IMR-90 (cell line): ENCODE measurements at regions not wholly inside any gene's neighbourhood (a gene's known extent, or its start where the extent isn't known, plus 50 kb on each side); places are given as distances from the start of the nearest gene placed in this dataset.

Experiments used
- BHLHE40 ChIP-seq: fragments of 150-350 bp; IDR thresholded peaks from 2 replicates; pipeline ENCODE4 v1.6.1; 2016; ENCODE audit warnings: mild to moderate bottlenecking, low read depth, low read length
- CEBPB ChIP-seq: IDR thresholded peaks from 2 replicates; pipeline ENCODE4 v1.6.1; 2012; ENCODE audit warnings: low read depth, low read length, improper control_type of control experiment
- MAFK ChIP-seq: IDR thresholded peaks from 2 replicates; pipeline ENCODE4 v1.6.1; 2012; ENCODE audit warnings: low read depth, low read length, improper control_type of control experiment
- MXI1 ChIP-seq: IDR thresholded peaks from 2 replicates; pipeline ENCODE4 v1.6.1; 2012; ENCODE audit warnings: low read depth, mild to moderate bottlenecking, low read length, moderate library complexity, borderline replicate concordance
- NFE2L2 ChIP-seq: fragments of 150-350 bp; IDR thresholded peaks from 2 replicates; pipeline ENCODE4 v1.6.1; 2016; ENCODE audit warnings: low read depth, mild to moderate bottlenecking, low read length
- POLR2A ChIP-seq: IDR thresholded peaks from 2 replicates; pipeline ENCODE4 v1.6.1; 2012; ENCODE audit warnings: mild to moderate bottlenecking, low read depth, low read length
- RAD21 ChIP-seq: IDR thresholded peaks from 2 replicates; pipeline ENCODE4 v1.6.1; 2012; ENCODE audit warnings: low read length, improper control_type of control experiment
- RCOR1 ChIP-seq: IDR thresholded peaks from 2 replicates; pipeline ENCODE4 v1.6.1; 2012; ENCODE audit warnings: mild to moderate bottlenecking, low read length, improper control_type of control experiment; ENCODE audit not compliant: insufficient replicate concordance
- RFX5 ChIP-seq: IDR thresholded peaks from 2 replicates; pipeline ENCODE4 v1.8.0; 2012; ENCODE audit warnings: low read depth, mild to moderate bottlenecking, low read length, moderate library complexity
- SMC3 ChIP-seq: fragments of 150-350 bp; IDR thresholded peaks from 2 replicates; pipeline ENCODE4 v1.6.1; 2016; ENCODE audit warnings: low read depth, mild to moderate bottlenecking, antibody characterized with exemption, low read length, moderate library complexity
- USF2 ChIP-seq: fragments of 150-350 bp; IDR thresholded peaks from 2 replicates; pipeline ENCODE4 v1.6.1; 2017; ENCODE audit warnings: mild to moderate bottlenecking, antibody characterized with exemption, low read length, low read depth
- TF ChIP-seq, protein P1 (sequence below): conservative IDR thresholded peaks from 2 replicates; pipeline ENCODE4 v1.5.1; 2012; ENCODE audit warnings: mild to moderate bottlenecking, low read depth, low read length, improper control_type of control experiment

GRCh38 chr13:40153516-40153915, 498.1 kb downstream of the COG6 start:
- TF ChIP-seq POLR2A (no peak), BHLHE40 (no peak), SMC3 (no peak), RAD21 (no peak), RFX5 (no peak), NFE2L2 (no peak), USF2 (no peak), MAFK (no peak), CEBPB (no peak), MXI1 (no peak), RCOR1 (no peak)
- TF ChIP-seq, protein P1, sequence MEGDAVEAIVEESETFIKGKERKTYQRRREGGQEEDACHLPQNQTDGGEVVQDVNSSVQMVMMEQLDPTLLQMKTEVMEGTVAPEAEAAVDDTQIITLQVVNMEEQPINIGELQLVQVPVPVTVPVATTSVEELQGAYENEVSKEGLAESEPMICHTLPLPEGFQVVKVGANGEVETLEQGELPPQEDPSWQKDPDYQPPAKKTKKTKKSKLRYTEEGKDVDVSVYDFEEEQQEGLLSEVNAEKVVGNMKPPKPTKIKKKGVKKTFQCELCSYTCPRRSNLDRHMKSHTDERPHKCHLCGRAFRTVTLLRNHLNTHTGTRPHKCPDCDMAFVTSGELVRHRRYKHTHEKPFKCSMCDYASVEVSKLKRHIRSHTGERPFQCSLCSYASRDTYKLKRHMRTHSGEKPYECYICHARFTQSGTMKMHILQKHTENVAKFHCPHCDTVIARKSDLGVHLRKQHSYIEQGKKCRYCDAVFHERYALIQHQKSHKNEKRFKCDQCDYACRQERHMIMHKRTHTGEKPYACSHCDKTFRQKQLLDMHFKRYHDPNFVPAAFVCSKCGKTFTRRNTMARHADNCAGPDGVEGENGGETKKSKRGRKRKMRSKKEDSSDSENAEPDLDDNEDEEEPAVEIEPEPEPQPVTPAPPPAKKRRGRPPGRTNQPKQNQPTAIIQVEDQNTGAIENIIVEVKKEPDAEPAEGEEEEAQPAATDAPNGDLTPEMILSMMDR: no peak
